ENCODE measurements at regions not wholly inside any gene's neighbourhood (a gene's known extent, or its start where the extent isn't known, plus 50 kb on each side); places are given as distances from the start of the nearest gene placed in this dataset.

DNA sequence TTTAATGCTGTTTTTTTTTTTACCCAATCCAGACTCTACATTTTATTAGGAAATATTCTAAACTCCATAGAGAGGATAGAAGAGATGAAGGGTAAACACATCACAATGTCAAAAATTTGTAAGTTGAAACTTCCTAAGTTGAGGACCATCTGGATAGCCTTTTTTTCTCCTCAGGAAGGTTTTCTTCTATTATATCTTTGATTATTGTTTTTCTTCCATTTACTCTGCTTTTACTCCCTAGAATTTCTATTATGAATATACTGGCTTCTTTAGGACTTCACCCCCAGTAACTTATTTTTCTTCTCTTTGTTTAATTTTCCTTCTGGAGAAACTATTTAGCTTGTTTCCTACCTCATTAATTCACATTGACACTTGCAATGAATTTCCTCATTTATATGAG, 71.2 kb upstream of the SLIT2 start:
- TF ChIP-seq, protein P1, sequence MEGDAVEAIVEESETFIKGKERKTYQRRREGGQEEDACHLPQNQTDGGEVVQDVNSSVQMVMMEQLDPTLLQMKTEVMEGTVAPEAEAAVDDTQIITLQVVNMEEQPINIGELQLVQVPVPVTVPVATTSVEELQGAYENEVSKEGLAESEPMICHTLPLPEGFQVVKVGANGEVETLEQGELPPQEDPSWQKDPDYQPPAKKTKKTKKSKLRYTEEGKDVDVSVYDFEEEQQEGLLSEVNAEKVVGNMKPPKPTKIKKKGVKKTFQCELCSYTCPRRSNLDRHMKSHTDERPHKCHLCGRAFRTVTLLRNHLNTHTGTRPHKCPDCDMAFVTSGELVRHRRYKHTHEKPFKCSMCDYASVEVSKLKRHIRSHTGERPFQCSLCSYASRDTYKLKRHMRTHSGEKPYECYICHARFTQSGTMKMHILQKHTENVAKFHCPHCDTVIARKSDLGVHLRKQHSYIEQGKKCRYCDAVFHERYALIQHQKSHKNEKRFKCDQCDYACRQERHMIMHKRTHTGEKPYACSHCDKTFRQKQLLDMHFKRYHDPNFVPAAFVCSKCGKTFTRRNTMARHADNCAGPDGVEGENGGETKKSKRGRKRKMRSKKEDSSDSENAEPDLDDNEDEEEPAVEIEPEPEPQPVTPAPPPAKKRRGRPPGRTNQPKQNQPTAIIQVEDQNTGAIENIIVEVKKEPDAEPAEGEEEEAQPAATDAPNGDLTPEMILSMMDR (conservative IDR thresholded peaks at IDR 0.05) = no peak
- no peak for TF ChIP-seq EZH2 (IDR thresholded peaks at IDR 0.05; ENCODE audit: low read depth)

All from PC-9 (cell line).